NCI-H69 (cell line): ENCODE measurements at regions not wholly inside any gene's neighbourhood (a gene's known extent, or its start where the extent isn't known, plus 50 kb on each side); places are given as distances from the start of the nearest gene placed in this dataset.
A peak's percentile ranks its signal among the peaks of the same experiment; 100 is the strongest.

Experiments
- DNase-seq: peaks from one replicate; lab custom pipeline; 2025; lab: John Stamatoyannopoulos, UW

DNA sequence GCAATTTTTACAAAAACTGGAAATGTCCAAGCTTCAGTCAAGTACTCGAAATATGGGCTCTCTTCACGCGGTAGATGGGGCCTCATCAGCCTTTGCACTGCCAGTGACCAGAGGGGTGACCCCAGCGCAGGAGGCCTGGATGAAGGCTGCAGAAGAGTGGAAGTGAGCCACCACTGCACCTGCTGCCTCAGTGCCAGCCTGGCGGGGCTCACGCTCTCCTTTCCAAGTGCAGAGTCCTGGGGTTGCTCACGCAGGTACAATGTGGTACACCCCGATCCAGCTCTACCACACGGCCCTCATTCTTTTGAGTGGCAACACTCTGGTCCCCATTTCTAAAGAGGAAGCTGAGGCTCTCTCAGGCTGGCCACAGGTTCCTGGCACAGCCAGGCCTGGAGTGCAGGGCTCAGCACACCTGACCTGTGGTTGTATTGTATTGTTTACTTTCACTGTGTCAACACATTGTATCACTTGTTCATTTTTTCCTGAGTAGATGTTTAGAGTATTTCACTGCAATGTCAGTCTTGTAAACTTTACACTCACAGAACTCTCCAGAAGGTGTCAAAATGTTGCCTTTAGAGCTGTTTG lies 97.3 kb upstream of the SOX1 start:
- no peak for DNase-seq

DNA sequence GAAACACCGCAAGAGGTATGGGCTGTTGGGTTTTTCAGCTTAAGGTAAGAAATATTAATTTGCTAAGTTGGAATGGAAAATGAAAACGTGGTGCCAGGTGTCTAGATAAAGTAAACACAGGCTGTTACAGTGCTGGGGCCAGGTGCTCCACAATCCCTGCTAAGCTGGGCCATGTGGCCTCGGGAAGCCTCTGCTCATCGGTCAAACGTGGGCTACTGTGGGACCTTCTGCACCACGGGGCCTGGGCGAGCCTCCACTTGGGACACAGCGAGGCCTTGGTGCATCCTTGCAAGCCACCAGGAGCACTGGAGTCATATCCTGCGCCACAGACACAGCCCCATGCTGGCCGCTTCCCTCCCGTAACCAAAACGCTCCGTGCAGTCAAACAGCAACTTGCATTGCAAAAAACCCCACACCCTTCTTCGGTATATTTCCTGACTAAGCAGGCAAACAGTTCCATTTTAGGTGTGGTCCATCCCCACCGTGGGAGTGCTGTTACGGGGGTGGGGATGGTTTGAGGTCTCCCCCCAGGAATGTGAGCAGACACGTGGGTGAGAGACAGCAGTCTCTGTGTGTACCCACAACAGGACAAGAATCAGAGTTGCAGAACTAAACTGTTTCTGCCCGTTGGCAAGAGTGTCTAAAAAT lies 96.3 kb upstream of the SOX1 start:
- DNase-seq: no peak

DNA sequence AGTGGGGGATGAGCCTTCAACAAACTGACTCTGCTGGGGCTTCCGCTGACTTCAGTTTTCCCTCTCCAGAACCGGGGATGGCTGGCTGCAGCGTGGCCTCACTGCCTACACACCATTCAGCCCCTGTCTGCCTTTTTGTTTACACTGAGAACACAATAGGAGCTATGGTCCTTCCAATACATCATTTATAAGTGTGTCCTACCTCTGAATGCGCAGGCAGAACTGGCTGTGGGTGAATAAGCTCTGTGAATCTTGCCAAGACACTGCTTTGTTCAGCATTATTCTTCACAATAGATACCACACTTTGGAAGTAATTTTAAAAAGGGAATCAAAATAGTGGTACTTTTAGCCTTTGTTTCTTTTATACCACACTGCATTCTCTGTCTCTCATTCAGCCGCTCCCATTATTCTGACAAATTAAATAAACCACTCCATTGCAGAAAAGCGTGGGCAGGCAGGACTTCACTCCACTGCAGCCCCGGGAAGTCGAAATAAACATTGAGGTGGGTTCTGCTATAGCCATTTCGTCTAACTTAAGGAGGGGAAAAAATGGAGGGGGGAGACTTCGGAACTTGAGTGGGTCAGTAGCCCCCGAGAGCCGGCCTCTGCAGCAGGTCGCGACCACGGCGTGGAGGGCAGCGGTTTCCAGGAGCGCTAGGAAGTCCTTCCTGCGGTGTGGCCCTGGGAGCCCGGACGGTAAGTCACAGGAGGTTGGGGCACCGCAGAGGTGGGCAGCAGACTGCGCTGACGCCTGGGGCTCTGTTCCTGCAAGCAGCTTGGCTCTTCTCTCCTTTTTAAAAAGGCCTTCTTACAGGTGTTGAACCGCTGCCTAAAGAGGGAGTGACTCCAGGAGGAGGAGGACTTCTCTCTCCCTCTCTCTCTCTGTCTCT lies 94.8 kb upstream of the SOX1 start:
- DNase-seq: peak; percentile 76

DNA sequence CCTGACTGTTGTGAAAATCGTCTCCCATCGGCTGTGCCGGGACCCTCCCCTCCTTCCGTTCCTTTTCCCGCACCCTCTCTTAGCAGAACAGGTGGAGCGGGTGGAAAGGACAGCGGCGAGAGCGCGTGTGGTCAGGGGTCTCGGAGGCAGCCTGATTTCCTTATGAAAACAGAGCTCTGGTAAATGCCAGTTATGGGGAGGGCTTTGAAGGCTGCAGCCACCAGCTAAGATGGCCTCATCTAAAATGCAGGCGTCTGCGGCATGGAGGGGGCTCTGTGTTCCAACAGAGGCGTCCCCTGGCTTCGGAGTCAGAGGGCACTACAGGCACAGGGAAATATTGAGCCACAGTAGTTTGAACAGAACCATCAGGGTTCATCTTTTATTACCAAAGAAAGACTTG lies 93.8 kb upstream of the SOX1 start:
- peak; percentile 51 for DNase-seq

DNA sequence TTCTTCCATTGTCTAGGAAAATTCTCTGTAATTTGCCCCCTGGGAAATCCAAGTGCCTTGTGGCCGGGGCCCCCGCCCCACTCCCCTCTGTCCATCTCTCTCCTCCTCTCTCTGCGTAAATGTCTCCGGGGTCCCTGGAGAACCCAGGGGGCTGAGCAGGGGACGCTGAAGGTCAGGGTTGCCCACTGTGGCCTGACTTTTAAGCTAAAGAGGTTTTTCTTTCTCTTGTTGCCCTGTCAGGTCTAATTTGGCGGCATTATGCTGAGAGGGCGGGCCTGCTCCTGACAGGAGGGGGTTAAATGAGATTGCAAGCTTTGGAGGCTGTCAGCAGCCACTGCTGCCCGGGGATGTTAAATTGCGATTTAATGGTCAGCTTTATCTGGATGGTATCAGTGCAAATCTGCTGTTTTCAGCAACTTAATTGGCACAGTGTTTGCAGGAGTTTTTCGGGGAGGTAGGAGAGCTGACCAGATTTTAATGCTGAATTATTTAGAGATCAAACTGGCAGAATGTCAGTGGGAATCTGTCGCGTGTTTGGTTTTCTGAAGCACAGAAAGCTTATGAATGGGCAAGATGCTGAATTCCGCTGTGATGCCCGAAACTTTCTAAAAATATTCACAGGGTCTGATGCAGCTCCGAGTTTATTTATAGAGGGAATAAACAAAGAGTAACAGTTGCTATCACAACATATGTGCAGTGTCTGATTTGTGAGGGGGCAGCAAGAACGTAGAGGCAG lies 93.2 kb upstream of the SOX1 start:
- peak; percentile 52 for DNase-seq

DNA sequence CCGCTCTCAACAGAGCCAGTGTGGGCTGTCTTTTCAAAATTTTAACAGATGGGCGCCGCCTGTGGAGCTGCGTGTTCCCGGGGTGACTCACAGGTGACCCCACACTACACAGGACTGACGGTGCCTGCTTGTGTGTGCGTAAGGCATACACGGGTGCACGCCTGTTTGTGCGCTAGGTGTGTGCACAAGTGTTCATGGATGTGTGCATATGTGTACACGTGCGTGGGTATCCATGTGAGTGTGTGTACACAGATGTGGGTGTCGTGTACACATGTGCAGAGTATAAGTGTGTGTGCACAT lies 92.7 kb upstream of the SOX1 start:
- DNase-seq: no peak

DNA sequence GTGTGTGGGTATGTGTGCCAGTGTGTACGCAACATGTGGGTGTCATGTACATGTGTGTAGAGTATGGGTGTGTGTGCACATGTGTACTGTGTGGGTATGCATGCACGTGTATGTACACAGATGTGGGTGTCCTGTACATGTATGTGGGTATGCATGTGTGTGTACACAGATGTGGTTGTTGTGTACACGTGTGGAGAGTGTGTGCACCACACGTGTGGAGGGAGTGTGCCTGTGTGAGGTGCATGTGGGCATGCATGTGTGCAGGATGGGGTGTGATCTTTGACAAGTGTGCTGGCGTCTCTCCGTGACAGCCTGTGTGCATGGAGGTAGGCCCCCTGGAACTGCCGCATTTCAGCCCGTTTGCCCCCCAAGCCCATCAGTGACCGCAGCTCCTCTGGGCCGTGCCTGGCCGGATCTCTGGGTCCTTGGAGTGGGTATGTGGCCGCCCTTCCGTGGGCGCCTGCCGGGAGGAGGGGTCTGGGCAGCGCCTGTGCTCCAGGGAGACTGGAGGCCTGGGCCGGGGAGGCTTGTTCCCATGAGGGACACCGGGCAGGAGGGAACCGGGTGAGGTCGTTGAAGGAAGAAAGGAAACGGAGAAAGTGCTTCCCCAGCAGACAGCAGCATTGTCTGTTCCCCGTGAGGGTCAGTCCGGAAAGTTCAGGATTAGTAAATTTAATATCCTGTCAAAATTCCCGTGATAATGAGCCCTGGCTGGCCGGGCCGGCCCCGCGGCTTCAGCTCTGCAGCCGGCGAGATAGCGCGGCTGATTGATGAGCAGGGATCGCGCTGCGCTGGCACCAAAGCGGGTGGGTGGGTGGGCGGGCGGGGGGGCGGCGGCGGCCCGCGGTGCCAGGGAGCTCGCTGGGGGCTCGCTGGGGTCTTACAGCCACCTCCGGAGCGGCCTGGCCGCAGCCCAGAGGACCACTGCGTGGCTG lies 91.1 kb upstream of the SOX1 start:
- DNase-seq: no peak

DNA sequence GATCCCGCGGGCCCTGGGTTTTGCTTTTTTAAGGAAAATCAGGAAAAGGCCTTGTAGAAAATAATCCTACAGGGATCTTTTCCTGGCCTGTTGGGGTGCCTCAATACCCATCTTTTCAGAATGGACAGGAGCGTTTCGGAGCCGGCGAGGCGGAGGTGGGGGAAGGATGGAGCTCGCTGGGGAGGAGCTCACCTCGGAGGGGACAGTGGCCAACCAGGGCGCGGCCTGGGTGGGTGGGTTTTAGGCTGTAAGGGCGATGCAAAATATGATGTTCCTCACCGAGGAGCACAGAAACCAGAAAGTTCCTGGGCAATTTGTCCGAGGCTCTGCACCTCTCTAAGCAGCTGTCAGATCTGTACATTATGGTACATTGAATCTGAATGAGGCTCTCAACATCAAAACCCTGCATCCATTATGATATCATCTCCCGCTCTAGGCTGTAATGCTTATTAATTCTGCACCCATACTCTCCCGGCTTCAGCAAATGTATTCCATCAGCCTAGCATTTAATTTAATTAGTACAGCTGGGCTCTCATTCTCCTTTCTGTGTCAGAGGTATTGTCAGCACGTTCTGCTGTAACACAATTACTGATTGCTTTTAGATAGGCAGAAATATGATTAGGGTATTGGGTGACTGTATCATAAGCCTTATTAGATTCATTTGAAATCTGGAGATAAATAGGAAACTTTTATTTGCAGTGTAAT lies 90.3 kb upstream of the SOX1 start:
- DNase-seq: peak; percentile 30

DNA sequence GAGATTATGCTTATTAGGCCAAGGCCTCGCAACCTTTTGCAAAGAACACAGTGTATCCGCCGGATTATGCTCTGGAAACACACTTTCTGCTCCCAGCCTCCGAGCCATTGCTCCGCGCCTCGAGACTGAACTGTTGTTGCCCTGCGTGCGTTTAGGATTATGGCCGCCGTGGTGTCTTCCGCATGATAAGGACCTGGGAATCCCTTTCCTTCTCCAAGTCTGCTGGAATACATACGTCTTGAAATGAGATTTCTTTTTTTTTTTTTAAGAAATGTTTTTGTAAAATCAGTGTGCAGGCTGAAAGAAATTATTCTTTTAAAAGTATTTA lies 89.8 kb upstream of the SOX1 start:
- DNase-seq: no peak

DNA sequence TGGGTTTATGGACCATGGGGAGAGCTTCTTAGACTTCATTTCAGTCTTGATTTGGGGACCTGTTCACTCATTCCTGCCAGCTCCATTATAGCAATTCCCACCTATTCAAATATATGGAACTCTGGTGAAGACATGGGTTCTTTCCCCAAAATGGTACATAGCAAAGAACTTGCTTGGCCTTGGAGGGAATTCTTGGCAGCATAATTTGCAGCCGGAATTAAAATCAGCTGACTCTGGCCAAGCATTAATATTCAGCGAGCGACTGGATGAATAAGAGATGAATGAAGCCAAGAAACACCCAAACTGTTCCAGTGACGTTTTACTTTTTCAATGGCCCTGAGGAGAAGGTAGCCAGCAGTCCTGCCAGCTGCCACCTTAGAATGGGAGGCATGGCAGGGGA lies 88.4 kb upstream of the SOX1 start:
- no peak for DNase-seq

DNA sequence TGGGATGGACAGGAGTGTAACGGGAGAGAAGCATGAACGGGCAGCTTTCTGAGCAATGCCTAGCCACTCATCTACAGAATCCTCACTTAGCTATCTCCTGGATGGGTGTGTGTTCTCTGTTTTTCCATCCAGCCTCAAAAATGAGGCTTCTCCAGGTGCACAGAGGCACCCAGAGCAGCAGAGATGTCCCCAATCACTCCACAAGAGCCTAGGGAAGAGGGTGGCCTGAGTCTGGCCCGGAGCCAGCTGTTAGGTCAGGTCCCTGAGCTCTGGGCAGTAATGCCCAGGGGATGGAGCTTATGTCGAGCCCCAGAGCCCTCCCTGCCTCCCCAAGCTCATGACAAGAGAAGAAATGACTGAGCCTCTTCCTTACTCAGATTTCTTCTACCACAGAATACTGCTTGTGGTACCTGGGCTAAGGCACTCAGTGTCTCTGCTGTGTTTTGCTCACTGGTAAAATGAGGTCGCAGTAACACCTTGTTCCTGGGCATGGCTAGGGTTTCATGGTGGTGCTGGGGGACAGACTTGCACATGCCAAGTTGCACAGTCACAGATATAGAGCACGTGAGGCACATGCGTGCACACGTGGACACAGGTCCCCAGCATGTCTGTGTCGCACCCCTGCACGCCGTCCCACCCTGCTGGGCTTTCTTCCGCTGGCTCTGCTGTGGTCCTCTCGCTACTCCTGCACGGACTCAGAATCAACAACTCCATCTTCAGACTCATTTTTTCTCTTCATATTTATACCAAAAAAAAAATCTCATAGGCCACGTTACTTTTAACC lies 86.6 kb upstream of the SOX1 start:
- DNase-seq: no peak

DNA sequence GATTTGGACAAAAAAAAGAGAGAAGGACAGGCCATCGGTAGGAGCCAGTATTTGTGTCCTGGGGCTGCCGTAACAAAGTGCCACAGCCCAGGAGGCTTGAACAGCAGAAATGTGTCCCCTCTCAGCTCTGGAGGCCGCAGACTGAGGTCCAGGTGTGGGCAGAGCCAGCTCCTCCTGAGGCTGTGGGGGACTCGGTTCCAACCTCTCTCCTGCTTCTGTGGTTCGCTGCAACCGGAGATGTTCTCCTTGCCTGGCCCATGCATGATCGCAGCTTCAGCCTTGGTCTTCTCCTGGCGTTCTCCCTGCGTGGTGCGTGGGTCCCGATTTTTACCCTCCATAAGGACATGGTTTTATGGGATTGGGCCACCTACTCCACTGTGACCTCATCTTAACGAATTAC lies 85.9 kb upstream of the SOX1 start:
- no peak for DNase-seq

DNA sequence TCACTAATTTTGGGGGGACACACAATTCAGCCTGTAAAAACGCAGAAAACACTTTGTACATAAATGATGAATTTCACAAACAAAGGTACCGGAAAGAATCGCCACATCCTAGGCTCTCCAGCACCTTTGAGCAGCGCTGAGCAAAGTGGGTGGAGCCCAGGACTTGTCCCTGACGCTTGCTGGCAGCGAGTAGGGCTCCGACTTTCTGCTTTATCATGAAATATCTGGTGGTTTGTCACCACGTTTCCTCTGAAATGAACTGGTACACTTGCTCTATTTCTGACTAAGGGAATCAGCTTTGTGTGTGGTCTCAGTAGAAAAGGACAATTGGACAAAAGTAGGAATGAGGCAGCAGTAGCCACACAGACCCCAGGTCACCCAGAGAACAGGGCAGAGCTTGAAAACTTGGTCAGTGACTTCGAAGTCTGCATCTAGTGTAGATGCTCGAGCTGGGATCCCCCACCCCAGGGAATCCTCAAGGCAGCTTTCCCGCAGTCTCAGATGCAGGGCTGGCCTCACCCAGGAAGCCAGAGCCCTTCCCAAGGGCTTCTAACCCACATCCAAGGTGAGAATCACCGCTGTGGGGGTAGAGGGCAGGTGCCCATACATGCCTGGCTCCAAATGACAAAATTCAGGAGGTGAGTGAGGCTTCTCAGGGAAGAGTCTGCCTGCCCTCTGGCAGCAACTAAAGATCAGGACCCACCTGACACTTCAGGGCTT lies 85.3 kb upstream of the SOX1 start:
- DNase-seq: no peak

DNA sequence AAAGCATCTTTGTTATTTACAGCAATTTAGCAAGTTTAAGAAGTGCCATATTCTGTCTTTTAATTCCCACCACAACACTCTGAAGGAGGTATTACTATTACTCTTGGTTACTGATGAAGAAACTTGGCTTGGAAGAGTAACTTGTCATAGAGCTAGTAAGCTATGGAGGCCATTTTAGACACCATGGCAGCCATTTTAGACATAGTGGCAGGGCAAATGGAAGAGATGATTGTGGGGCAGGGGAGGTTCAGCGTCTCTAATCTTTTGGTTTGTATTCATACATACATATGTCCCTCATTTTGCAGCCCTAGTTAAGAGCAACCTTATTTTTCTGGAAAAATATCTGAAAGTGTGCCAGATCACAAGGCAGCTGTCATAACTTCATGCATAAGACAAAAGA lies 82.6 kb upstream of the SOX1 start:
- DNase-seq: no peak

DNA sequence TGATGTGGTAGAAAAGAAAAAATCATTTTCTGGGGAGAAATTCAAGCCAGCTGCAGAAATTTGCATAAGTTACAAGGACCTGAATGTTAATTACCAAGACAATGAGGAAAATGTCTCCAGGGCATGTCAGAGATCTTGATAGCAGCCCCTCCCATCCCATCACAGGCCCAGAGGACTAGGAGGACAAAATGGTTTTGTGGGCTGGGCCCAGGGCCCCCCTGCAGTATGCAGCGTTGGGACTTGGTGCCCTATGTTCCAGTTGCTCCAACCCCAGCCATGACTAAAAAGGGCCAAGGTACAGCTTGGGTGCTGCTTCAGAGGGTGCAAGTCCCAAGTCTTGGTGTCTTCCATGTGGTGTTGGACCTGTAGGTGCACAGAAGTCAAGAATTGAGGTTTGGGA lies 76.6 kb upstream of the SOX1 start:
- DNase-seq: no peak

DNA sequence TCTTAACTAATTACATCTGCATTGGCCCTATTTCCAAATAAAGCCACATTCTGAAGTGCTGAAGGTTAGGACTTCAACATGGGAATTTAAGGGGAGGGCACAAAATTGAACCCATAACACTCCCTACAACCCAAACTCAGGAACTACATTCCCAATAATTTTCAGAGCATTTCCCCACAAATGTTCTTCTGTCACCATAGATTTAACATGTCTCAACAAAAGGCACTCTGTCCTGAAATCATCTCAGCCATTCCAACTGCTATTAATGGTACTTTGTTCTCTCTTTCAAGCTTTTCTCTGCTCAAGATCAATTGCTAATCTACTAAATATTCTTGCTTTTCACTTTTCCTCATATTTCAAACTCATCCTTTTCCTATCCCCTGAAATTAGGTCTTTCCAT lies 74.0 kb upstream of the SOX1 start:
- DNase-seq: no peak

DNA sequence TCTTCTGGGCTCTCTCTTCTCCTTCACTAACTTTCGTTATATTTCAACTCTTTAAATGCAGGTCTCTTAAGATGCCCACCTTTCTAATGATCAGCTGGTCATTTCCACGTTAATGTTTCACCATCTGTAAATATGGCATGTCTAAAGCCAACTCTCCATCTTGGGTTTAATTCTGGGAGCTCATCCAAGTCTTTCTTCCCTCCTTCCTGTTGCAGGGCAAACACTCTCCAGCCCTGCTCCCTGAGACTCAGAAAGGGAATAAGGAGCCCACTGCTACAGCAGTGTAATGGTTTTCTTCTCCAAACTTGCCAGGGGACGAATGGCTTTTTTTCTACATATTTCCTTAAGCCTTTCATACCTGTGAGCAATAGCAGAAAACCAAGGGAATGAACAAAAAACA lies 73.3 kb upstream of the SOX1 start:
- peak; percentile 20 for DNase-seq

DNA sequence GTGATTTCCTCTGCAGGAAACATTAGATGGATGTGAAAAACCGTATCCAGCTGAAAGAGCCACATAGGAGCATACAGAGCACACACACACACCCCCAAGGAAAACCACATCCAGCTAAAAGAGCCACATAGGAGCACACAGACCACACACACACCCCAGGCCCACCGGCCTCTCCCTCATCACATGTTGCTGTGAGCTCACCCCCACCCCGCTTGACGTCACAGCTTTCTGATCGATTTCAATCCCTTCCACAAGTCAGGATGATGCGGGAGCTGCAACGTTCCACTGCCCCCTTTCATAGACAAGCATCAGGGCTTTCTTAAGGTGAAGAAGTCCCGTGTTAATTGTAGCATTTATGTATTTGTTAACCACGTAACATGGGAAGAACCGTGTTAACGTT lies 72.4 kb upstream of the SOX1 start:
- no peak for DNase-seq

DNA sequence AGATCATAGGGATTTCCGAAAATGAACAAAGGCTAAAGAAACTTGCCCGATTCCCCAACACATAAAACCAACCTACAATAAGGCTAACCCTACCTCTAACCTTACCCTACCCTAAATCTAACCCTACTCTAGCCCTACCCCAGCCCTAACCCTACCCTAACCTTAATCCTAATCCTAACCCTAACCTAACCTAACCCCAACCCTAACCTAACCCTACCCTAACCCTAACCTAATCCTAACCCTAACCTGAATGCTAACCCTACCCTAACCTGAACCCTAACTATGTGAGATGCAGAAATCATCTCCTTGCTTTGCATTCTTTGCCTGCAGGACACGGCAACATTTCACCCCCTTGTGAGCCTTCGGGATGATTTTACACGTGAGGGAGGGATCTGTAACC lies 67.6 kb upstream of the SOX1 start:
- DNase-seq: no peak

DNA sequence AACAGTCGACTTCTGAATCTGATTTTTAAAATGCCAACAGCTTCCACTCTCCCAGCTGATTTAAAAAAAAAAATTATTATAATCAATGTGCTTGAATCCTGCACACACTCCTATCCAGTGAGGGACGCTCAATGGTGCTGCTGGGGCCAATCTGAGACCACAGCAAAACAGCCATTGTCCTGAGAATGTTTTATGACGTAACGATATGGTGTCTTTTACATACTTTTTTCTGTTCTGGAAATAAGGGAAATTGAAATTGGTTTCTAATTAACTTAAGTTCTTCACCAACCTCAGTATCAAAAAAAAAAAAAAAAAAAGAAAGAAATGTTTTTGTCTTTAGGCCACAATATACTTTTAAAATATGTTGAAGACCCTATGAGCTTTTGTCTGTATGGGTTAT lies 66.1 kb upstream of the SOX1 start:
- DNase-seq: no peak
